ENCODE measurements at regions not wholly inside any gene's neighbourhood (a gene's known extent, or its start where the extent isn't known, plus 50 kb on each side); places are given as distances from the start of the nearest gene placed in this dataset.
"Not testable (repeated sequence)": the region's sequence is repeated elsewhere in the genome, so short reads cannot be mapped to it uniquely, and the experiment has no call there.

GRCh38 chr1:147103416-147104155 lies 68.7 kb downstream of the PRKAB2 start:
- not testable (repeated sequence) for DNase-seq

GRCh38 chr1:147099192-147099591 lies 73.1 kb downstream of the PRKAB2 start:
- DNase-seq: peak; percentile 17

- DNase-seq: peak; percentile 76
These were observed 73.8 kb downstream of the PRKAB2 start for GRCh38 chr1:147098338-147098973.

- DNase-seq: no peak
These were observed 76.6 kb downstream of the PRKAB2 start for GRCh38 chr1:147095691-147096090.

GRCh38 chr1:147091801-147092200 lies 80.5 kb downstream of the PRKAB2 start:
- no peak for DNase-seq

- DNase-seq: no peak
These were observed 82.8 kb downstream of the PRKAB2 start for GRCh38 chr1:147089457-147089856.

- no peak for DNase-seq
These were observed 86.1 kb downstream of the PRKAB2 start for GRCh38 chr1:147086129-147086528.

GRCh38 chr1:147084273-147085096 lies 87.8 kb downstream of the PRKAB2 start:
- DNase-seq: peak; percentile 95

- DNase-seq: no peak
These were observed 88.4 kb downstream of the PRKAB2 start for GRCh38 chr1:147083919-147084272.

- DNase-seq: no peak
These were observed 91.4 kb downstream of the PRKAB2 start for GRCh38 chr1:147080671-147081394.

- no peak for DNase-seq
These were observed 92.1 kb downstream of the PRKAB2 start for GRCh38 chr1:147080006-147080661.

- DNase-seq: no peak
These were observed 92.8 kb downstream of the PRKAB2 start for GRCh38 chr1:147079400-147080005.

- DNase-seq: no peak
These were observed 93.5 kb downstream of the PRKAB2 start for GRCh38 chr1:147078606-147079399.

GRCh38 chr1:147077936-147078605 lies 94.2 kb downstream of the PRKAB2 start:
- no peak for DNase-seq

- DNase-seq: no peak
These were observed 94.7 kb downstream of the PRKAB2 start for GRCh38 chr1:147077523-147077922.

- DNase-seq: no peak
These were observed 95.2 kb downstream of the PRKAB2 start for GRCh38 chr1:147077081-147077480.

GRCh38 chr1:147076442-147076841 lies 95.8 kb downstream of the PRKAB2 start:
- DNase-seq: no peak

- DNase-seq: no peak
These were observed 99.5 kb downstream of the PRKAB2 start for GRCh38 chr1:147072482-147073432.

GRCh38 chr1:147071142-147071541 lies 101.1 kb downstream of the PRKAB2 start:
- DNase-seq: no peak

Data from OCI-M1 (cell line).